ENCODE measurements at regions not wholly inside any gene's neighbourhood (a gene's known extent, or its start where the extent isn't known, plus 50 kb on each side); places are given as distances from the start of the nearest gene placed in this dataset.

GRCh38 chr6:89015971-89016370 is 52.6 kb upstream of the RNGTT start:
- H3K9ac ChIP-seq (ENCODE audit: insufficient read depth, low read length, poor library complexity, severe bottlenecking) = no peak overlapping the region
- no peaks in the 10 kb centered on the region for H3K79me2 ChIP-seq (ENCODE audit: insufficient read depth, low read length)
- no peaks in the 10 kb centered on the region for H4K20me1 ChIP-seq (ENCODE audit: insufficient read depth, low read length)
- Mint-ChIP-seq H3K36me3 (no peaks in the 10 kb centered on the region), H3K9me3 (peaks cover 0 to 4% (median 2%) of the 10 kb centered on the region in 7 donors), H3K4me1 (peaks cover 2% of the 10 kb centered on the region), H3K4me3 (no peak overlapping the region), H3K27ac (no peak overlapping the region), H3K27me3 (ENCODE audit: low read depth in 3 of 3) (peaks cover 0 to 4% (median 3%) of the 10 kb centered on the region in 3 donors)
- H3K4me3 ChIP-seq (replicated peaks in 1 of 3; ENCODE audit: low read depth in 2 of 3, low read length in 3 of 3) = no peak overlapping the region
- no peak overlapping the region for H2AFZ ChIP-seq (ENCODE audit: insufficient read depth, low read depth, low read length, poor library complexity, severe bottlenecking)
- no peak overlapping the region for H3K4me2 ChIP-seq (replicated peaks; ENCODE audit: extremely low read depth, low read length, poor library complexity, severe bottlenecking)
- no peak overlapping the region for H3K27ac ChIP-seq (ENCODE audit: low read depth in 1 of 2, low read length in 2 of 2)
- H3K9me3 ChIP-seq (replicated peaks in 1 of 2; ENCODE audit: control insufficient read depth in 1 of 2, insufficient read depth in 1 of 2, low read length in 2 of 2) = no peaks in the 10 kb centered on the region
- H3K27me3 ChIP-seq (ENCODE audit: control insufficient read depth in 2 of 2, insufficient read depth in 2 of 2, low read length in 2 of 2) = no peaks in the 10 kb centered on the region
- intact Hi-C loops (cut with micrococcal nuclease) = no loop called here
- peaks cover 0 to 3% of the 10 kb centered on the region in 2 donors for H3K4me1 ChIP-seq (ENCODE audit: control insufficient read depth in 1 of 2, insufficient read depth in 2 of 2, low read length in 2 of 2)
- no peak for TF ChIP-seq CTCF (IDR thresholded peaks at IDR 0.05)
- no peak for DNase-seq
- H3K36me3 ChIP-seq (replicated peaks in 1 of 2; ENCODE audit: control insufficient read depth in 1 of 2, insufficient read depth in 2 of 2, low read length in 2 of 2) = no peaks in the 10 kb centered on the region
- no CpG with 5 or more reads among the region's 2 CpGs for WGBS (ENCODE audit: insufficient coverage)

GRCh38 chr6:89013438-89013837 is 50.0 kb upstream of the RNGTT start:
- H2AFZ ChIP-seq (ENCODE audit: insufficient read depth, low read depth, low read length, poor library complexity, severe bottlenecking) = no peak overlapping the region
- H3K4me2 ChIP-seq (replicated peaks; ENCODE audit: extremely low read depth, low read length, poor library complexity, severe bottlenecking) = no peak overlapping the region
- H3K9ac ChIP-seq (ENCODE audit: insufficient read depth, low read length, poor library complexity, severe bottlenecking) = no peak overlapping the region
- 100% methylated on average over 2 of the region's 5 CpGs for WGBS (ENCODE audit: insufficient coverage)
- H3K27ac ChIP-seq (ENCODE audit: low read depth in 1 of 2, low read length in 2 of 2) = no peak overlapping the region
- Mint-ChIP-seq H3K36me3 (peaks cover 0 to 2% of the 10 kb centered on the region in 2 donors), H3K9me3 (peaks cover 0 to 13% (median 3%) of the 10 kb centered on the region in 7 donors), H3K27ac (peak overlapping the region in 1 of 7 donors; percentile 50), H3K4me3 (no peak overlapping the region), H3K27me3 (ENCODE audit: low read depth in 3 of 3) (peaks cover 0 to 6% (median 4%) of the 10 kb centered on the region in 3 donors), H3K4me1 (peaks cover 22% of the 10 kb centered on the region)
- no peaks in the 10 kb centered on the region for H3K36me3 ChIP-seq (replicated peaks in 1 of 2; ENCODE audit: control insufficient read depth in 1 of 2, insufficient read depth in 2 of 2, low read length in 2 of 2)
- no peaks in the 10 kb centered on the region for H3K9me3 ChIP-seq (replicated peaks in 1 of 2; ENCODE audit: control insufficient read depth in 1 of 2, insufficient read depth in 1 of 2, low read length in 2 of 2)
- H3K79me2 ChIP-seq (ENCODE audit: insufficient read depth, low read length) = no peaks in the 10 kb centered on the region
- DNase-seq = no peak
- H3K4me3 ChIP-seq (replicated peaks in 1 of 3; ENCODE audit: low read depth in 2 of 3, low read length in 3 of 3) = no peak overlapping the region
- intact Hi-C loops (cut with micrococcal nuclease) = no loop called here
- no peak for TF ChIP-seq CTCF (IDR thresholded peaks at IDR 0.05)
- peaks cover 12 to 25% of the 10 kb centered on the region in 2 donors for H3K4me1 ChIP-seq (ENCODE audit: control insufficient read depth in 1 of 2, insufficient read depth in 2 of 2, low read length in 2 of 2)
- no peaks in the 10 kb centered on the region for H4K20me1 ChIP-seq (ENCODE audit: insufficient read depth, low read length)
- no peaks in the 10 kb centered on the region for H3K27me3 ChIP-seq (ENCODE audit: control insufficient read depth in 2 of 2, insufficient read depth in 2 of 2, low read length in 2 of 2)

Data from CD14-positive monocyte (primary cell).